HG03196 (cell line): ENCODE measurements at regions not wholly inside any gene's neighbourhood (a gene's known extent, or its start where the extent isn't known, plus 50 kb on each side); places are given as distances from the start of the nearest gene placed in this dataset.

Experiments
- ATAC-seq: cut with Tn5 transposase; IDR thresholded peaks from one replicate; pipeline ENCODE4 v1.9.1; 2021; ENCODE audit not compliant: unreplicated experiment

GRCh38 chr17:77320044-77320440, 179.3 kb downstream of the SEC14L1 start:
- no peak for ATAC-seq

GRCh38 chr17:77320485-77321256, 179.9 kb downstream of the SEC14L1 start:
- ATAC-seq = no peak

DNA sequence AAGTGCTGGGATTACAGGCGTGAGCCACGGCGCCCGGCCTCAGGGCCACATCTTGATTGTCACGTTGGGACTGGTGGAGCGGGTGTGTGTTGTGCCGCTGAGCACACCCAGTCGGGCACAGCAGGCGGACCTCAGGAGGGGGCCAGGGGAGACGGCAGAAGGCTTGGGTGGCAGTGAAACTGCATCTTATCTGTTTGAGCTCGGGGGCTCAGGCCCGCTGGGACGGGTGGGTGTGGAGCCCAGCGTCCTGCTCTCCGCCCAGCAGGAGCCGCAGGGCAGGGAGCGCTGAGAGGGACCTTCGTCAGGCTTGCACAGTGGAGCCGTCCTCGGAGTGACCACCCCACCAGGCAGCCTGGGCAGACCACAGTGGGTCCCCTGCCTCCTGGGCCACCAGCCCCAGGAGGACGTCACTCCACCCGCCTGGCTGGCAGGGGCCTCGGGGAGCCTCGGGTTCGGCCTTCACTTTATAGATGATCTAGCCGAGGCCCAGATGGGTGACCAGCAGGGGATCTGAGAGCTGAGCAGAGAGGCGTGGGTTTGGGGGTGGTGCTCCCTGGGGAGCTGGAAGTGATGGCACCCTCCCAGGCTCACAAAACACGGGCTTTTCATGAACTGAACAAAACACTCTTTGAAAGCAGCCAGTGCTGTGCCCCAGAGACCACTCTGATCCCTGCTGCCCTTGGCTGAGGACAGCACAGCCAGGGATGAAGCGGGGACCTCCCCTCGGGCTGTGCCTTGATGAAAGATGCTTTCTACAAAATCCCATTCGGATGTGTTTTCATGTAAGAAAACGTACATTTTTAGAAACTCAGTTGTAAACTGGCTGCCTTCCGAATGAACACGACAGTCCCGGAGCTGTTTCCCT, 181.1 kb downstream of the SEC14L1 start:
- ATAC-seq = no peak

GRCh38 chr17:77322514-77323412, 182.0 kb downstream of the SEC14L1 start:
- ATAC-seq = peak; percentile 27

- no peak for ATAC-seq
These were observed 182.8 kb downstream of the SEC14L1 start for GRCh38 chr17:77323413-77324171.

DNA sequence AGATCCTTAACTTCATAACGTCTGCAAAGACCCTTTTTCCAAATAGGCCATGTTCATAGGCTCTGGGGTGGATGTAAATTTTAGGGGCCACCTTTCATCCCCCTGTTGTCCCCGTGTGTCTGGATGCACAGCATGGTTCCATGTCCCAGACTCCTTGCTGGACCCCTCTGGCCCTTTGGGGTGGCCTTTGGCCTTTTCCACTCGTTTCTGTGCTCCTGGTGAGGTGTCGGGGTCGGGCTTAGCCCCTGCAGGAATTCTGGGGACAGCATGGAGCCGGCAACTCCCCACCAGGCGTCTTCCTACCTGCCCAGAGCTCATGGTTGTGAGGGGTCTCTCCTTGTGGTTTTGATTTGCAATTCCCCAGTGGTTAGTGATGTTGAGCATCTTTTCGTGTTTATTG, 183.5 kb downstream of the SEC14L1 start:
- ATAC-seq = no peak

DNA sequence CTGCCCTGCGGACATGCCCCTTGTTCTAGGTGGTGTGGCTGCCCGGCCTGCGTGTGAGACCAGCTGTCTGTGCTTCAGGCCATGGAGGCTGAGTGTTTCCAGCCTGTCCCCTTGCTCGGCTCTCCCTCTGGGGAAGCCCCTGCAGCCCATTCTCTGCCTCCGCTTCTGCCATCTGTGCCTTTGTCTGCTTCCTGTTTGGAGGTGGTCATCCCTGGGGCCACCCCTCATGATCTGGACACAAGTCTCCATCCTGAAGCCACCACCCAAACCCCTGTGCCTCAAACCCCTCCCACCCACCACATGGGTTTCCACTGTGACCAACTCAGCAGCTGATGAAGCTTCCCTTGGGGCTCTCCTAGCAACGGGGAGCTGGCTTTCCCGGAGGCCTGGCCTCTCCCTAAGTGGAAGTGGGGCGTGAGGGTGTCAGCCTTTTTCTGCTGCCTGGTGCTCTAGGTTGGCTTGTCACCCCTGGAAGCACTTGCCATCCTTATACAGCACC, 184.9 kb downstream of the SEC14L1 start:
- peak; percentile 10 for ATAC-seq

GRCh38 chr17:77326076-77326591, 185.4 kb downstream of the SEC14L1 start:
- no peak for ATAC-seq

DNA sequence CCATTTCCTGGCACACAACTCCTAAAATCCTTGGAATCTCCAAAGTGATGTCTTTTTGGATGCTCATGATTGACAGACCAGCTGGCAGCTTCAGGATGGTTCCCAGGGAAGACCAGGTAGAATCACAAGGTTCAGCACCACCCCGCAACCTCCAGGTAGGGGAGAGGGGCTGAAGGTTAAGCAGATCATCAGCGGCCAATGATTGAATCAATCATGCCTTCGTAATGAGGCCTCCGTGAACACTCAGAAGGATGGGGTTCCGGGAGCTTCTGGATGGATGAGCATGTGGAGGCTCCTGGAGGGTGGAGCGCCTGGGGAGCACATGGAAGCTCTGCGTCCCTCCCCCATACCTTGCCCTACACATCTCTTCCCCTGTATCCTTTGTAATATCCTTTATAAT, 185.9 kb downstream of the SEC14L1 start:
- ATAC-seq = no peak

GRCh38 chr17:77327181-77327565, 186.4 kb downstream of the SEC14L1 start:
- ATAC-seq = no peak

DNA sequence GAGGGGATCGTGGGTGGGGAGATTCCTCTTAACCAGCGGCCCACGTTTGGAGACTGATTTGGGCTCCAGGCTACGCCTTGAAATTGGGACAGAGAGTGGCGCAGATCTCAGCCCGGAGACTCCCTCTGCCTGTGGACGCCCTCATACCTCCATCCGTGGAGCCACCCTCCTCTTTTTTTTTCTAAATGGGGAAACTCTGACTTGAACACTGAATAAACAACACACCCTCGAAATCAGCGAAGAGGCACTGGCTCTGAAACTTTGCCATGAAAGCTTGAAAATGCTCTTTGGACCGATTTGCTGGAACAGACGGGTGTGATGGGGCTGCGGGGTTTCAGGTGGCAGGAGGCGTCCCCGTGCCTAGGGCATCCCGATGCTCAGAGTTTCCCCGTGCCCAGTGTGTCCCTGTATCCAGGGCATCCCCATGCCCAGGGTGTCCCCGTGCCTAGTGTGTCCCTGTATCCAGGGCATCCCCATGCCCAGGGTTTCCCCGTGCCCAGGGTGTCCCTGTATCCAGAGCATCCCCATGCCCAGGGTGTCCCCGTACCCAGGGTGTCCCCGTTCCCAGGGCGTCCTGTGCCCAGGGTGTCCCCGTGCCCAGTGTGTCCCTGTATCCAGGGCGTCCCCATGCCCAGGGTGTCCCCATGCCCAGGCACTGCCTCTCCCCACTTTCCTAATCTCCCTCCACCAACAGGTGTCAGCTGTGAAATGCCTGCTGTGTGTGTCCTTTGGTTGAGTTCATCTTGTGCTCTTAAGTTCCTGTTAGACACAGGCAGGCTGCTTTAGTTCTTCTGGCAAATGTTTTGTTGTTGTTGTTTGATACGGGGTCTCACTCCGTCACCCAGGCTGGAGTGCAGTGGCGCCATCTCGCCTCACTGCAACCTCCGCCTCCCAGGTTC, 187.0 kb downstream of the SEC14L1 start:
- ATAC-seq = no peak

DNA sequence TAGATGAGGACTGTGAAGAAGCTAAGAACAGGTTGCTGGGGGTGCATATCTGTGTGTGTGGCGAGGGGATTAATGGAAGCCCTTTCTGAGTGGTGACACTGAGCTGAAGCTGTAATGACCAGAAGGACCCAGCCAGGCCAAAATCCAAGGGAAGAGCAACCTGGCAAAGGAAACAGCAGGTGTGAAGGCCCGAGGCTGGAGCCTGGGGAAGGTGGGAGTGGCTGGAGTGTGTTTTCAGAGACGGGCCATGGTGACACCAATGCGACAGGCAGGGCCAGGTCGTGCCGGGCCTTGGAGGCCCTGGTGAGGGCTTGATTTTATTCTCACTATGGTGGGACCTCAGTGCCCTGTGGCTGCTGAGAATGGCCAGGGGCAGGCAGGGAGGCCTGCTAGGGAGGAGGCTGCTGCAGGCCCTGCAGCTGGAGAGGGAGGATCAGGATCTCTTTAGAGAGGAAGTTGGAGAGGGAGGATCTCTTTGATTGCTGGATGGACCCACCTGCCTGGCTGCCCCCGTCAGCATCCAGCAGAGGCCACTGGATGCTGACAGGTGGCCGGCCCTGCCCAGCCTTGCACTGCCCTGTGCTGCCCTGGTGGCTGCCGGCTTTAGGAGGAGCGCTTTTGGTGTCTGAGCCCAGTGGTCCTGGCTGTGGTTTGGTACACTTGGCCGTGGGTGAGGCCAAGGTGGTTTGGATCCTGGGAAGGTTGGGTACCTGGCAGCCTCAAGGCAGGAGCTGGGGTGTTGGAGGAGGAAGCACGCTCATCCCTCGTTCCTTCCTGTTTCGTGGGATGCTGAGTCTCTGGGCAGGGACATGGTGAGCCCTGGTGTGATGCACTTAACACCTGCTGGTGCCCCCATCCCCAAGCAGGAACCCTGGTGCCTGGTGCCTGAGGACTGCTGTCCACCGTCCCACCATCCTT, 188.3 kb downstream of the SEC14L1 start:
- no peak for ATAC-seq

DNA sequence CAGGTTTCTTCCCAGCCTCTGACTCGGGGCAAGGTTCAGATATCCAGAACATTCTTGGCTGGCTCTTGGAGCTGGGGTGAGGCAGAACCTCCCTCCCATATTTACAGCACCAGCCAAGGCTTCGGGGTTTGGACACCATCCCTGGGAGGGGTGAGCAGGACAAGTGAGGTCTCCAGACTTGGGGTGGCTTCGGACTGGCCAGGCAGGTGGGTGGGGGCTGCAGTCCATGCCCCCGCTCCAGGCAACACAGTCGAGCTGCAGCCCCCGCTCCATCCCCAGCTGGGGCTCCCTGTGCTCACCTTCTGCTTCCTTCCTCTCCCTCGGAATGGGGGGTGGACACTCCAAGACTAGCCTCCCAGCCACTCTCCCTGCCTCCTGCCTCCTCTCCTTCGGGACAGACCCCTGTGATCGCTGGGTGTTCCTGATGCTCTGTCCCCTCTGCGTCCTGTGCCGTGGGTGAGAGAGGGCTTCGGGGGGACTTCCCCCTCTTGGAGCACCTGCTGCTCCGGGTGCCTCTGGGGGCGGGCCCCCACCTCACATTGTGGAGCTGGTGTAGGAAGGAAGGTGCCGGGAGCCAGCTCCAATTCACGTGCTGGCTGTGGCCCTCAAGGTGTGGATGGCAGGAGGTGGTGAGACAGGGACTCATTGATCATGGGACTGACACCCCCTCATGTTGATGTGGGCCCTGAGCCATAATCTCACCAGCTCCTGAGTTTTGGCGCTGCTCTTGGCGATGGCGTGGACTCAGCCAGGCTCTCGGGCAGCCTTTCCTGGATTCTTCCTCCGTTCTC, 189.2 kb downstream of the SEC14L1 start:
- ATAC-seq = no peak

GRCh38 chr17:77330602-77331081, 189.9 kb downstream of the SEC14L1 start:
- no peak for ATAC-seq

GRCh38 chr17:77331301-77331864, 190.6 kb downstream of the SEC14L1 start:
- peak; percentile 69 for ATAC-seq

DNA sequence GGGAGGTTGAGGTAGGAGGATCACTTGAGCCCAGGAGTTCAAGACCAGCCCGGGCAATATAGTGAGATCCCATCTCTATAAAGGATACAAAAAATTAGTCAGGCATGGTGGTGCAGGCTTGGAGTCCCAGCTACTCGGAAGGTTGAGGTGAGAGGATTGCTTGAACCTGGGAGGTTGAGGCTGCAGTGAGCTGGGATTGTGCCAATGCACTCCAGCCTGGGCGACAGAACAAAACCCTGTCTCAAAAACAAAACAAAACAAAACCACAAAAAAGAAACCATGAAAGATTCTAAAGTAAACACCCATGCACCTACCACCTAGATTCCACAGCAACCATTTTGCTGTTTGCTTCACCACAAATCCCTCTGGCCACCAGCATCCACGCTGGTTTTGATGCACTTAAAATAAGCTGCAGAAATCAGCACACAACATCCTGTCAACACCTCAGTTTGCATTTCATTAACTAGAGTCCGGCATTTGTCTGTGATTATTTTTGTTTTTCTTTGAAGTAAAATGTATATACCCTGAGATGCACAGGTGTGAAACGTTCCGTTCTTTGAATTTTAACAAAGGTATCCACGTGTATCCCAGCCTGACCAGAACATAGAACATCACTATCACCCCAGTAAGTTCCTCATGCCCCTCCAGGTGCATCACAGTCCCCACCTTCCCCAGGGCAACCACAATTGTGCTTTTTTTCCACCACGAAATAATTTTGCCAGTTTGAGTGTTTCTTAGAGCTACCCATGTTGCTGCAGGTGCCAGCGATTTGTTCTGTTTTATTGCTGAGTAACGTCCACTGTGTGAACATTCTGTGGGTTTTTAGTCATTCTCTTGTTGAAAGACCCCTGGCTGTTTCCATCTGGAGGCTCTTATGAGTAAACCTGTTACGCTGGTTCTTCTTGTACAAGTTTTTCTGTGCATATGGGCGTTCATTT, 191.5 kb downstream of the SEC14L1 start:
- no peak for ATAC-seq
